ENCODE measurements at regions not wholly inside any gene's neighbourhood (a gene's known extent, or its start where the extent isn't known, plus 50 kb on each side); places are given as distances from the start of the nearest gene placed in this dataset.
A peak's percentile ranks its signal among the peaks of the same experiment; 100 is the strongest.
"Not testable (repeated sequence)": the region's sequence is repeated elsewhere in the genome, so short reads cannot be mapped to it uniquely, and the experiment has no call there.

DNA sequence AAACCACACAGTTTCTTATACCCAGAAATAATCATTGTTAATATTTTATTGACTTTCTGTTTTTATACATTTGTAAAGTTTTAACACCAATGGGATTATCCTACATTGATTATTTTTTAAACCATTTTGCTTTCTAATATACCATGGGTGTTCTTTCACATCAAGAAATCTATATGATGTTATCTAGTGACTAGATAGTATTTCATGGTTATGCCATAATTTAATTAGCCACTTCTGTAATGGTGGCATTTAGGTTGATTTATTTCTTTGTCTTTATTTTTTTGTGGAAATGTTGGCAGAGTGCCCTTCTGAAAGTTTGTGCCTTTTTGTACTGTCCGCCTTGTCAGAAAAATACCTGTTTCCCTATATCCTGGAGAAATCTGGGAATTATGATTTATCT lies 193.3 kb downstream of the CEP135 start:
- DNase-seq (ENCODE audit: low spot score), result no peak

DNA sequence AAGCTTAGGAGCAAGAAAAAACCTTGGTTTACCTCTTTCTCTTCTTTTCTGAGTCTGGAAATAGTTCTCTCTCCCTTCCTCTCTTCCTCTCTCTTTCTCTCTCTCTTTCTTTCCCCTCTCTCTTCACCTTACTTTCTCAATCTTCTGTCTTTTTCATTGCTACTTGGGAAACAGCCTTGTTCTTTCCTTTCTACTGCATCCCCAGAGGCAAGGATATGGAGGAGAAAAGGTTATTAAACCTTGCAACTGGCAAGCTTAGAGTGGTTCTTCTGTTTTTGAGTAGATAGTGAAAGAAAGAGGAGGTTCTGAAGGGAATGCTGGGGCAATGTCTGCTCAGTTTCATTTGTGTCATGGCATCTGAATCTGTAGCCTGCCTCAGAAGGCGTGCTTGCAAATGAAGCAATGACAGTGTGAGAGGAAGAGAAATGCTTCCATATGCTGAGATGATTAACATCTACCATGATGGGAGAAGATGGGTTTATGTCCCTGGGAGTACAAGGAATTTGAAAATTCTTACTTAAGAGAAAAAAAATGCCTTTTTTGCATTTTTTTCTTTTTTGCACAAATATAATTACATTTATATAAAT lies 190.6 kb downstream of the CEP135 start:
- no peak for DNase-seq (ENCODE audit: low spot score)

DNA sequence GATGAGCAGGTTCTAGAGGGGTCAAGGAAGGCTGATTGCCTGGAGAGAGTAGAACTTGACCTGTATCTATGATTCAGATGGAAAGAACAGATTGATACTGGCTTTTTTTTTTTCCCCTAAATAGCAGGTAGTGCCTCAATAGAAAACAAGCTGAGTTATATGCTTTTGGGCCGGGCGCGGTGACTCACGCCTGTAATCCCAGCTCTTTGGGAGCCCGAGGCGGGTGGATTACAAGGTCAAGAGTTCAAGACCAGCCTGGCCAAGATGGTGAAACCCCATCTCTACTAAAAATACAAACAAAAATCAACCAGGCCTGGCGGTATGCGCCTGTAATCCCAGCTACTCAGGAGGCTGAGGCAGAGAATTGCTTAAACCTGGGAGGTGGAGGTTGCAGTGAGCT lies 186.1 kb downstream of the CEP135 start:
- not testable (repeated sequence) for DNase-seq (ENCODE audit: low spot score)

DNA sequence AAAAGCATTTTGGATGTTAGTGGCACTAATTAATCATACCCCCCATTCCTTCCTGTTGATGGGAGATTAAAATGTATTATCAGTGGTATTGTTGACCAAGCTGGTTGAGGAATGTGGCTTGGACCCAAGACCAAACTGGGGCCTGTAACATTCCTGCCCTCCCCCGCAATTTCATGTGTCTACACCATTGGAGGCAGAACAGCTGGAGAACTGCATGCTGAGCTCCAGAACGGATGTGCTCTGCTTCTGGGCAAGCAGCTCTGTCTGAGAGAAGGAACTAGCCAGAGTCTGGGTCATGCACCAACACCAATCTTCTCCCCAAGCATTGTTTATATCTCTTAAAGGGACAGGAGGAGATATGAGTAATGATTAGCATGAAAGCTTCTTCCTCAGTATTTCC lies 185.5 kb downstream of the CEP135 start:
- DNase-seq (ENCODE audit: low spot score), result peak; percentile 47

DNA sequence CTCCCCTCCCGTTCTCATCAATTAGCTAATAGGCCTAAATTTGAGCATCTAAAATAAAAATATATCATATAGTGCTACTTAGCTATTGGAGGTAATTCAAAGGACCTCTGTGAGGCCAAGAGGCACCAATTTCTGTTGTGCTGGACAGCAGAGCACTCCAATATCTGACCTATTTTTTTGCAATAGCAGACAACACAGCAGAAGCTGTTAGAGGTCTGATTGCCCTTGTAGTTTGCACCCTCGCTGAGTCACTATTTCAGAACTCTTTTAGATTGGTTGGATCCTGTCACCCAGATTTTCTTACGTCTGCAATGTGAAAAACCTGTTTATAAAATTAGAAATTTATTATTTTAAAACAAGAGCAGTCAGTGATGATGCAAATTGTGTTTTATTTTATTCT lies 184.1 kb downstream of the CEP135 start:
- no peak for DNase-seq (ENCODE audit: low spot score)

DNA sequence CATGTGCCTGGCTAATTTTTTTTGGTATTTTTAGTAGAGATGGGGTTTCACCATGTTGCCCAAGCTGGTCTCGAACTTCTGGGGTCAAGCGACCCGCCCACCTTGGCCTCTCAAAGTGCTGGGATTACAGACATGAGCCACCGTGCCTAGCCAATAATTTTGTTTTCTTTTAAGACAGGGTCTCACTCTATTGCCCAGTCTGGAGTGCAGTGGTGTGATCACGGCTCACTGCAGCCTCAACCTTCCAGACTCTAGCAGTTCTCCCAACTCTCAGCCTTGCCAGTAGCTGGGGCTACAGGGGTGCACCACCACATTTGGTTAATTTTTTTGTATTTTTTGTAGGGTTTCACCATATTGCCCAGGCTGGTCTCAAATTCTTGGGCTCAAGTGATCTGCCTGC lies 183.4 kb downstream of the CEP135 start:
- DNase-seq (ENCODE audit: low spot score), result not testable (repeated sequence)

DNA sequence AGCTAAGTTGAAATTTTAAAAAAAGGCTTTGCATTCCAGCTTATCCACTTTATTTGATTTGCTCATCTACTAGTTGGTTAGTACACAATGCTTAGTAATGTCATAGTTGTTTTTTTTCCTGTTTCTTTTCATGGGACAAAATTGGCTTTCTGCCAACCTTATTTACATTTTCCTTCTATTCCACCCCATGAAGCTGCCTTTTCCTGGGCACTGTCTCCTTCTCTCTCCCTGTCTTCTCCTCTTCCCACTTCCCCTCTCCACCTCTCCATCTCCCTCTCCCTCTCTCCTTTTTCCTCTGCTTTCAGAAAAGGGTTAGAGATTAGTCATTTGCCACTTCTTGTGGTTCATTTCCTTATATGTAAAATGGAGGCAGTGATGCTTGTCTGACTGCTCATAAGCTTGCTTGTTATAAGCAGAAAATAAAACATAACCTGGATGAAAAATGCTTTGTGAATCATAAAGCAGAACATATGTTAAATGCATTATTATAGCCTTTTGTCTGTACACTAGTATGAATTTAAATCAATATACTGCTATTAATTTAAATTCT lies 181.9 kb downstream of the CEP135 start:
- peak; percentile 21 for DNase-seq (ENCODE audit: low spot score)

DNA sequence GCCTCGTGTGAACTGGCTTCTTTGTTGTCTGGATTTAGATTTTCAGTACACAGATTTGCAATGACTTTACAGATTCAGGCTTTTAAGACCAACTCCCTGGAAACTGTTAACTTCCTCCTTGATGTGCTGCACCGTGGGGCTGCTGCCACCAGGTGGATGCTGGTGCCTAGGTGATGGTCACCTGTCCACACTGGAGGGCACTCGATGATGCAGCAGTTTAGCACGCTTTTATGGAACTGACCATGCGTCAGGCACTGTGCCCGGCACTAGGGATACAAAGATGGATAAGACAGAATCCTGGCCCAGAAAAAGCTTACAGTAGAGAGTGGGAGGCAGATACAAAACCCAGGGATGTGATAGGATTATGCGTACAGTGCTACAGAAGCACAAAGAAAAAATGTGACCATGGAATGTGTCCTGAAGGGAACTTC lies 180.7 kb downstream of the CEP135 start:
- no peak for DNase-seq (ENCODE audit: low spot score)

DNA sequence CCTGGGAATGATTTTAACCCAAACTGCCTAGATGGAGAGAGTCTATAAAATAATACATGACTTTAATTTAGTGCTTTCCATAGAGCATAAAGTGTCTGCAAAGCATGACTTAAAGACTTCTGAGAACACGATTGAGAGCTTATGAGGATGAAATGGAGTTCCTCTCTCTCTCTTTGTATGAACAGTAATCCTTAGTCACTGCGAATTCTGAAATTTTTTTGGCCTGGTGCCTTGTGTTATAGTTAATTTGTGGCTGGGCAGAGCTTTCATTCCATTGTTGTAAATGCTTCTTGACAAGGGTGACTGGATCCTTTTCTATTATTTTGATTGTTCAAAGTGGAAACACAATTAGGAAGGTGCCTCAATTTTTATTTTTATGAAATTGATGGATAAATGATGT lies 179.5 kb downstream of the CEP135 start:
- peak; percentile 89 for DNase-seq (ENCODE audit: low spot score)

DNA sequence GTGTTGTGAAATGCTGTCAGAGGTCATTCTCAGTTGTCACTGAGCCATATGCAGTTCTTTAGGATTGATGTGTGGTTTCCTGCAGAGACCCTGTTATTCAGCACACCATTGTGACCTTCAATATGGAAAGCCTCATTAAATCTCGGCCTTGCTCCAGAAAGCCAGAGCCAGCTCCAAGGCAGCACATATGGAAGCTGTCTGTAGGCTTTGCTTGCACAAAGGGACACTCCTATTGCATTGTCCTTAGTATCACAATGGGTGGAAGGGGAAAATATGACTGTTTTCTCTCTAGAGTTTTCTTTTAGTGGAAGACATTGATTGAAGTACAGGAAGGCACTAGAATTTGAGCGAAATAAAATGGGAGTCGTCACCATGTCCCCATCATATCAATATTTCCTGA lies 179.0 kb downstream of the CEP135 start:
- peak; percentile 59 for DNase-seq (ENCODE audit: low spot score)

DNA sequence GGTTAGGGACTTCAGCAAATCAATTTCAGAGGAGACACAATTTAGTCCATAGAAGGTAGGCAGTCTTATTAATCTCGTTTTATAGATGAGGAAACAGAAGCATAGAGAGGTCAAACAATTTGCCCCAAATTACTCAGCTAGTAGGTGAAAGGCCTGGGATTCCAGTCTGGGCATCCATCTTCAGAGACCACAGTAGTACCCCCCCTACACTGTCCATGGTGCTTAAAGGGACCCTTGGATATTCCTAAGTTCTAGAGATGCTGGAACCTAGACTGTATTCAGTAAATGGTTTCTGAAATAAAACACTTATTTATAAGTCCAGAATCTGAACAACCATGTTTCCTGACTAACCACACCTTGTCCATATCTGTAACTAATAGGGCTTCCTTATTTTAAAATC lies 174.8 kb downstream of the CEP135 start:
- no peak for DNase-seq (ENCODE audit: low spot score)

DNA sequence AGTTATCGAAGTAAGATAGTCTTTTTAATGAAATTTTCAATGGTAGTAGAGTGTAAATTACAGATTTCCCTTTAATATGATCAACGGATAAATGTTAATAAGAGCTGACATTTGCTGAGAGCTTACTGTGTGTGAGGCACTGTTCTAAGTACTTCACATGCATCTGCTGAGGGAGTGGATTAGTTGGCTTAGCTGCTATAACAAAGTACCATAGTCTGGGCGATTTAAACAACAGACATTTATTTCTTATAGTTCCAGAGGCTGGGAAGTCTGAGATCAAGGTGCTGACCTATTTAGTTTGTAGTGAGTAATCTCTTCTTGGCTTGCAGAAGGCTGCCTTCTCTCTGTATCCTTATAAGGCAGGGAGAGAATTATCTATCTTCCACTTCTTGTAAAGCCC lies 174.3 kb downstream of the CEP135 start:
- DNase-seq (ENCODE audit: low spot score), result no peak

DNA sequence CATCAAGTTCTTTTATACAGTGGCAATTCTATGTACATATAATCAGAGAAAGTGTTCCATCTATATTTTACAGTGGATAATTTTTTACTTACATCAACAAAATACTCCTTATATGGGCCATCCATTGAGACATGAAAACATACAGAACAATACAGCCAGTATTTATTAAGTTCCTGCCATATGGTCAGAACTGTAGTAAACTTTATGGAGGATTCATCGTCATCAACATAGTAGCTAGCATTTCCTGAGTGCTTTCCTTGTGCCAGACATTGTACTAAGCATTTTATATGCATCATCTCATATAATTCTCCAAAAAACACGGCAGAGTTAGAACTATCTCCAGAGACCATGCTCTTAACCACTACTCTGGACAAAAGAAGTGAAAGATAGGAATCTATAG lies 170.1 kb downstream of the CEP135 start:
- no peak for DNase-seq (ENCODE audit: low spot score)

DNA sequence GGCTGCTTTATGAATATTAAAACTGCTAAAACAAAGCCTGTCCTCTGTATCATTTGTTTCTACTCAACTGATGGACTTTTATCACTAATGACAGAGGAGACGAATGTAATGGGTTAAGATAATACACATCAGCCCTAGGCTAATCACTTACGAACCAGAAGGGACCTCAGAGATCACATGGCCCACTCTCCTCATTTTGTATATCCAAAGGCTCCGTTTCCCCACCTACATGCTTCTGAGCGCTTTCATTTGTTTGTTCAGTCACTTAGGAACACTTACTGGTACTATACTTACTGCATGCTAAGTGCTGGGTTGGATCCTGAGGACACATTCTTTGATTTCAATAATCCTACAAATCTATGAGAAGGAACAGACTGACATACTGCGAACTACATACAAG lies 169.3 kb downstream of the CEP135 start:
- no peak for DNase-seq (ENCODE audit: low spot score)

DNA sequence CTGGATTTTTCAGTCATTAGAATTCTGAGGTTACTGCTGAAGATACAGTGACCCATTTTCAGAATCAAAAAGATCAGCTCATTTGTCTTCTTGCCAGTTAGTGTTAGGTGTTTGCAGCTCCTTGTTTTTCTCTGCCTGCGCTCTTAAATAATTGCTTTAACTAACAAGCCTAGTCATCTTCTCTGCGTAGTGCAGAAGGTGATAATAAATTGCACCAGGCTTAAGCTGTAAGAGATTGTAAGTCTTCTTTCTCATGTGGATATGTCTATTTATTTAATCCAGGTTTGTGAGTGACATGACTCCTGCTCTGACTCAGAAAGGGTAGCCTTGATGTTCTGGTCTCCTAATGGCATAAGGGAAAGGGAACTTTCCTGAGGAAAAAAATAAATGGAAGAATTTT lies 167.2 kb downstream of the CEP135 start:
- no peak for DNase-seq (ENCODE audit: low spot score)

DNA sequence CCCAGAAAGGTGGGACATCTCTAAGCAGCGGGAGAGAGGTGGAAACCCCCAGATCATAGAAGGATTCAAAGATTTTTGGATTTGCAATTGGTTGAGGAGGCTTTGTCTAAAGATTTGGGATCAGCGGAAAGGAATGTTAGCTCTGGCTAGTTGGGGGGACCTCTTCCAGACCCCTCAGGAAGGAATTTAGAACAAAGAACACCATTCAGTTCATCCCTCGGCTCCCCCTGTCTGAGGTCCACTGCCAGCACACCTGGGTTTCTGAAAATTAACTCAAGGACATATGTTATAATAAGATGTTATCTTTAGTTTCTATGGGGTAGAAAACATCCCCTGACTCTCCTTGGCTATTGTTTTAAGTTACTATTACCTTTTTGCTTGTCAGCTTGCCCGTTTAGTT lies 163.6 kb downstream of the CEP135 start:
- DNase-seq (ENCODE audit: low spot score), result no peak

DNA sequence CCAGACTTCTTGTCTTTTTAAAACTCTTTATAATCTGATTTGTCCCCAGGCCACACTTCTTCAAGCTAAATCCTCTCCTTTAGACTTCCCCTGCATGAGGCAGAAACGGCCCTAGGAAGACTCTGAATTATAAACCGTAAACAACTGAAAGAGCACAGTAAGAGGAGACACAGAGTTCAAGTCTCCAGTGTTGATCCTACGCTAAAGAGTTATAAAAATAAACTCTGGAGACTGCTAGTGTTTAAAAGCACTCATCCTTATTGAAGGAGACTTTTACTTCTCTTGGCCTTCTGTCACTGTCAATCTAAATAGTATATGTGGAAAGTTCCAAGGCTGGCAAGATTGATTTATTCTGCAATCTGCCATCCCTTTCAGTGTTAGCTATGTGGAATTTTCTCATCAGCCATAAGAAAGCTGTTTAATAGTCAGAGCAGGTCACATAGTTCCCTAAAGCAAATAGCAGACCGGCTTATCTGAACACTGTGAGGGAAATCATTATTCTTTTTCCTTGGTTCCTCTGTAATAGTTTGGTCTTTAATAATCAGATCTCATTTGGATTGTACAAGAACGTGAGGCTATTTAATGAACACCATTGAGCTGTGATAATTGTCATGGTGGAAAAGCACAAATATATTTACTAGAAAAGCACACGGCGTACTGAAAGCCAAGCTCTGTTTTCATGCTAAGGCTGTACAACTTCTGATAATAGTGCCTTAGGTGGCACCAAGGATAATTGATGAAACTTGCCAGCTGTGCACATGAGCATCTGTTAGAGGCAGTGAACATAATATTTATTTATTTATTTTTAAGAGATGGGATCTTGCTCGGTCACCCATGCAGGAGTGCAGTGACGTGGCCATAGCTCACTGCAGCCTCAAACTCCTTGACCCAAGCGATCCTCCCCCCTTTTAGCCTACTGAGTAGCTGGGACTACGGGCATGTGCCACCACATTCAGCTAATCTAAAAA lies 157.7 kb downstream of the CEP135 start:
- DNase-seq (ENCODE audit: low spot score), result no peak

DNA sequence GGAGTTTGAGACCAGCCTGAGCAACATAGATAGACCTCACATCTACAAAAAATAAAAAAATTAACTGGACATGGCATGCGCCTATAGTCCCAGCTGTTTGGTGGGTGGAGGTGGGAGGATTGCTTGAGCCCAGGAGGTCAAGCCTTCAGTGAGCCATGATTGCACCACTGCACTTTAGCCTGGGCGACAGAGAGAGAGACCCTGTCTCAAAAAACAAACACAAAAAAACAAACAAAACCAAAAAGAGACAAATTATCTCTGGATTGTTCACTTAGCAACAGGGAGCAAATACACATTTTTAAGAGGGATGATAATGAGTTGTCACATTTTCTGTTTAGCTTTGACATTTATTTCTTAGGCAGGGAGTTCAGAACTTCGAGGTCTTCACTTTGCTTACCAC lies 155.4 kb downstream of the CEP135 start:
- no peak for DNase-seq (ENCODE audit: low spot score)

DNA sequence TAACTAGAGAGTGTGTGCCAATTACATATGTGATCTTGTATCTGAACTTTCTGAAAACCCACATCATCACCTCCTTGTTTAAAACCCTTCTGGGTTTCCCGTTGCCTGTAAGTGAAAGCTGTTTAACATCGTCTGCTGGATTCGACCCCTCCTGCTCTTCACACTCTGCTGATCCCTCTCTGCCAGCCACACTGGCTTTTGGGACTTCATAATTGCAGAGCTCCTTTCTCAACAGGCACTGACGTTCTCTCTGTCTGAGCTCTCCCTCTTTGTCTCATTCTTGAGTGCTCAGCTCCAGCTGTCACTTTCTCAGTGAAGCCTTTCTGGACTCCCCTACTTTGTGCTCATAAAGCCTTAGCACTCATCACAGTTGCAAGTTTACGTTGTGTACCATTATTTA lies 153.9 kb downstream of the CEP135 start:
- DNase-seq (ENCODE audit: low spot score), result no peak

DNA sequence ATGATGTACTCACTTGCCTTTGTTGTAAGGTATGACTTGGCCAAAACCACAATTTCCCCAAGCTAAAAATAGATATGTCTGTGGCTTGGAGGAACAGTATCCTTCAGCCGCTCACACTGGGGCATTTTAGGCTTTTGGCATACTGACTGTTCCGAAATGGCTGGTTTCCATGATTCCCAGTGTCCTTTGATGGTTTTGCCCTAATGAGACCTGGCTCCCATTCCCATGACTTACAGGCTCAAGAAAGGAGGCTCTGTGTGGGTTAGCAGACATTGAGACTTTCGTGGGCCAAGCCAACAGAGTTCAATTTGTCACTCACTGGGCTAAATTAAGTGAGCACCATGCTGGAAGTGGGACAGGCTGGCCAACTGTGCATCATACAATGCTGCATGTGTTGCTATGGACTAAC lies 150.6 kb downstream of the CEP135 start:
- DNase-seq (ENCODE audit: low spot score), result no peak

DNA sequence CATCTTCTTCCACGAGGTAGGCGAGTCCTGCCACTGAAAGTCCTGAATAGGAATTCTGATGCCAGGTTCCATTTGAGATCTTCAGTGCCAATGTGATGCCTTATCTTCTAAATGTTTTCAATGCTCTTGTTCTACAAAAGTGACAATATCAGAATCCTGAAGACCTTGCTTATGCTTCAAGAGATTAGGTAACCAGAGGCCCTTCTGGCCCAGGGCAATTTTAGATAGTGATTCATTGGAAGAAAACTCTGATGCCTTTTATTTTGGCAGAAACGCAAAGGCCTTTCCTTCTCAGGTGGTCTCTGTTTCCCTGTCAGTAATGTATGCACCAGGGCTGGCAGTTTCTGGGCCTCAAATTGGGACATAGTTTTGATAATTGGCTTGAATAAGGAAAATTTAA lies 144.8 kb downstream of the CEP135 start:
- DNase-seq (ENCODE audit: low spot score), result no peak

DNA sequence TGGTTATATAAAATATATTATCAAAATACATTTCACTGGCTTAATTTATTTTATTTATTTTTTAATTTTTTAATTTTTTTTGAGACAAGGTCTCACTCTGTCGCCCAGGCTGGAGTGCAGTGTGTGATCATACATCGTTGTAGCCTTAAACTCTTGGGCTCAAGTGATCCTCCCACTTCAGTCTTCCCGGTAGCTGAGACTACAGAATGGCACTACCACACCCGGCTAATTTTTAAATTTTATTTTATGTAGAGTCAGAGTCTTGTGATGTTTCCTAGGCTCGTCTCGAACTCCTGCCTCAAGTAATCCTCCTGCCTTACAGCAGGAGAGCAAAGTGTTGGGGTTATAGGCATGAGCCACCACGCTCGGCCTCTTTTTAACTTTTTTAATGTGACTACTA lies 143.8 kb downstream of the CEP135 start:
- DNase-seq (ENCODE audit: low spot score), result no peak

DNA sequence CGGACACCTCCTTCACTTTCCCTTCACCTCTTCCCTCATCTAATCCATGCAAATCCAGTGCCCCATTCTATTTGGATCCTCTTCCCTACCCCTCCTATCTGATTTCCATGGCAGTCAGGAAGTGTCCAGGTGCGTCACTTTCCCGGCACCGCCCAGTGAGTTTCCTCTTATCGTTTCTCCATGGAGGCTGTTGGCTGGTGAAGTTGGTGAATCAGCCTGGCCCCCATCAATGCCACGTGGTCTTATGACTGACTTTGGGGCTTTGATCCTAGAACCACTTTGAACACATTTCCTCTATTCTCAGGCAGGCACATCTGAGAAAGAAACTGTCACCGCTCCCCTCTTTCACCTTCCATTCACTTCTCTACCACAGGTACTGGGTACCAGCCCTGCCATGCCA lies 137.8 kb downstream of the CEP135 start:
- DNase-seq (ENCODE audit: low spot score), result peak; percentile 13
